Activated T-helper 17 cell treated with anti-CD3 and anti-CD28 coated beads, Interleukin-2, amount 50 U/mL, for 72 hours (primary cell): ENCODE measurements at regions not wholly inside any gene's neighbourhood (a gene's known extent, or its start where the extent isn't known, plus 50 kb on each side); places are given as distances from the start of the nearest gene placed in this dataset.

Experiments used
- ATAC-seq: fragments of 150-1000 bp; cut with Tn5 transposase; replicated peaks from 2 replicates; pipeline ENCODE4 v1.10.0; 2021; ENCODE audit warnings: mild to moderate bottlenecking, moderate library complexity
- H3K27ac Mint-ChIP-seq: one replicate; pipeline ENCODE4 v1.8.0; 2022; ENCODE audit warnings: mixed read lengths
- H3K27me3 Mint-ChIP-seq: one replicate; pipeline ENCODE4 v1.8.0; 2022; ENCODE audit warnings: mixed read lengths
- H3K36me3 Mint-ChIP-seq: one replicate; pipeline ENCODE4 v1.8.0; 2022; ENCODE audit warnings: low read depth, mild to moderate bottlenecking, mixed read lengths
- H3K4me1 Mint-ChIP-seq: one replicate; pipeline ENCODE4 v1.8.0; 2022; ENCODE audit warnings: mixed read lengths
- H3K4me3 Mint-ChIP-seq: one replicate; pipeline ENCODE4 v1.8.0; 2022; ENCODE audit warnings: mild to moderate bottlenecking, mixed read lengths
- H3K9me3 Mint-ChIP-seq: one replicate; pipeline ENCODE4 v1.8.0; 2022; ENCODE audit warnings: mixed read lengths

GRCh38 chr14:43249591-43249990, 1257.5 kb downstream of the FSCB start:
- ATAC-seq = no peak
- H3K4me3 Mint-ChIP-seq = no peak overlapping the region
- H3K27me3 Mint-ChIP-seq = no peaks in the 10 kb centered on the region
- H3K4me1 Mint-ChIP-seq = no peaks in the 10 kb centered on the region
- H3K27ac Mint-ChIP-seq = no peak overlapping the region
- H3K36me3 Mint-ChIP-seq = no peaks in the 10 kb centered on the region
- H3K9me3 Mint-ChIP-seq = peaks cover 12% of the 10 kb centered on the region

- no peak overlapping the region for H3K27ac Mint-ChIP-seq
- no peaks in the 10 kb centered on the region for H3K4me1 Mint-ChIP-seq
- H3K9me3 Mint-ChIP-seq = peaks cover 10% of the 10 kb centered on the region
- ATAC-seq = no peak
- no peak overlapping the region for H3K4me3 Mint-ChIP-seq
- H3K36me3 Mint-ChIP-seq = no peaks in the 10 kb centered on the region
- no peaks in the 10 kb centered on the region for H3K27me3 Mint-ChIP-seq
These were observed 1258.0 kb downstream of the FSCB start for GRCh38 chr14:43249116-43249515.

- Mint-ChIP-seq H3K36me3 (no peaks in the 10 kb centered on the region), H3K27ac (no peak overlapping the region)
These were observed 1259.2 kb downstream of the FSCB start for GRCh38 chr14:43247877-43248276.

GRCh38 chr14:43244142-43244625, 1262.9 kb downstream of the FSCB start:
- Mint-ChIP-seq H3K27ac (no peak overlapping the region), H3K36me3 (no peaks in the 10 kb centered on the region), H3K9me3 (peaks cover 10% of the 10 kb centered on the region), H3K4me1 (no peaks in the 10 kb centered on the region), H3K4me3 (no peak overlapping the region), H3K27me3 (no peaks in the 10 kb centered on the region)
- ATAC-seq = no peak

More at GRCh38 chr14:43247877-43248276, 1259.2 kb downstream of the FSCB start:
- Mint-ChIP-seq H3K27me3 (no peaks in the 10 kb centered on the region), H3K4me3 (no peak overlapping the region), H3K9me3 (peaks cover 10% of the 10 kb centered on the region), H3K4me1 (no peaks in the 10 kb centered on the region)
- ATAC-seq = no peak

GRCh38 chr14:43243168-43243567, 1263.9 kb downstream of the FSCB start:
- Mint-ChIP-seq H3K4me1 (no peaks in the 10 kb centered on the region), H3K4me3 (no peak overlapping the region), H3K27me3 (no peaks in the 10 kb centered on the region), H3K9me3 (peaks cover 6% of the 10 kb centered on the region), H3K27ac (no peak overlapping the region), H3K36me3 (no peaks in the 10 kb centered on the region)
- no peak for ATAC-seq

- Mint-ChIP-seq H3K9me3 (peaks cover 5% of the 10 kb centered on the region), H3K4me3 (no peak overlapping the region), H3K27me3 (no peaks in the 10 kb centered on the region), H3K36me3 (no peaks in the 10 kb centered on the region), H3K27ac (no peak overlapping the region), H3K4me1 (no peaks in the 10 kb centered on the region)
- ATAC-seq = no peak
These were observed 1274.8 kb downstream of the FSCB start for GRCh38 chr14:43232261-43232660.

GRCh38 chr14:43215524-43215923, 1291.6 kb downstream of the FSCB start:
- H3K36me3 Mint-ChIP-seq = no peaks in the 10 kb centered on the region
- peaks cover 10% of the 10 kb centered on the region for H3K9me3 Mint-ChIP-seq
- no peak for ATAC-seq
- no peak overlapping the region for H3K4me3 Mint-ChIP-seq
- H3K27me3 Mint-ChIP-seq = no peaks in the 10 kb centered on the region
- no peaks in the 10 kb centered on the region for H3K4me1 Mint-ChIP-seq
- no peak overlapping the region for H3K27ac Mint-ChIP-seq

GRCh38 chr14:43207189-43207588, 1299.9 kb downstream of the FSCB start:
- H3K27ac Mint-ChIP-seq = no peak overlapping the region
- no peak overlapping the region for H3K4me3 Mint-ChIP-seq
- H3K4me1 Mint-ChIP-seq = no peaks in the 10 kb centered on the region
- H3K9me3 Mint-ChIP-seq = peaks cover 7% of the 10 kb centered on the region
- no peaks in the 10 kb centered on the region for H3K27me3 Mint-ChIP-seq
- ATAC-seq = no peak
- H3K36me3 Mint-ChIP-seq = no peaks in the 10 kb centered on the region

GRCh38 chr14:43204816-43205215, 1302.3 kb downstream of the FSCB start:
- H3K36me3 Mint-ChIP-seq = no peaks in the 10 kb centered on the region
- H3K27me3 Mint-ChIP-seq = no peaks in the 10 kb centered on the region
- no peak for ATAC-seq
- peaks cover 7% of the 10 kb centered on the region for H3K9me3 Mint-ChIP-seq
- H3K27ac Mint-ChIP-seq = no peak overlapping the region
- H3K4me3 Mint-ChIP-seq = no peak overlapping the region
- H3K4me1 Mint-ChIP-seq = no peaks in the 10 kb centered on the region

GRCh38 chr14:43200519-43200918, 1306.6 kb downstream of the FSCB start:
- H3K4me1 Mint-ChIP-seq = no peaks in the 10 kb centered on the region
- H3K36me3 Mint-ChIP-seq = no peaks in the 10 kb centered on the region
- ATAC-seq = no peak
- no peak overlapping the region for H3K27ac Mint-ChIP-seq
- peaks cover 3% of the 10 kb centered on the region for H3K9me3 Mint-ChIP-seq
- H3K4me3 Mint-ChIP-seq = no peak overlapping the region
- H3K27me3 Mint-ChIP-seq = no peaks in the 10 kb centered on the region

- Mint-ChIP-seq H3K27me3 (no peaks in the 10 kb centered on the region), H3K4me3 (no peak overlapping the region), H3K27ac (no peak overlapping the region), H3K9me3 (peaks cover 7% of the 10 kb centered on the region), H3K36me3 (no peaks in the 10 kb centered on the region), H3K4me1 (no peaks in the 10 kb centered on the region)
- ATAC-seq = no peak
These were observed 1308.6 kb downstream of the FSCB start for GRCh38 chr14:43198465-43198864.

GRCh38 chr14:43184540-43184939, 1322.5 kb downstream of the FSCB start:
- no peak overlapping the region for H3K27ac Mint-ChIP-seq
- no peaks in the 10 kb centered on the region for H3K4me1 Mint-ChIP-seq
- peaks cover 14% of the 10 kb centered on the region for H3K9me3 Mint-ChIP-seq
- H3K4me3 Mint-ChIP-seq = no peak overlapping the region
- ATAC-seq = no peak
- H3K27me3 Mint-ChIP-seq = no peaks in the 10 kb centered on the region
- H3K36me3 Mint-ChIP-seq = no peaks in the 10 kb centered on the region

- Mint-ChIP-seq H3K27ac (no peak overlapping the region), H3K36me3 (no peaks in the 10 kb centered on the region), H3K4me1 (no peaks in the 10 kb centered on the region), H3K27me3 (no peaks in the 10 kb centered on the region), H3K4me3 (no peak overlapping the region), H3K9me3 (peaks cover 11% of the 10 kb centered on the region)
- no peak for ATAC-seq
These were observed 1323.2 kb downstream of the FSCB start for GRCh38 chr14:43183916-43184315.

GRCh38 chr14:43175896-43176295, 1331.2 kb downstream of the FSCB start:
- Mint-ChIP-seq H3K9me3 (peaks cover 3% of the 10 kb centered on the region), H3K27me3 (no peaks in the 10 kb centered on the region), H3K4me1 (no peaks in the 10 kb centered on the region), H3K36me3 (no peaks in the 10 kb centered on the region), H3K27ac (no peak overlapping the region), H3K4me3 (no peak overlapping the region)
- no peak for ATAC-seq

GRCh38 chr14:43172899-43173548, 1334.1 kb downstream of the FSCB start:
- Mint-ChIP-seq H3K36me3 (no peaks in the 10 kb centered on the region), H3K4me1 (no peaks in the 10 kb centered on the region), H3K4me3 (no peak overlapping the region), H3K27me3 (no peaks in the 10 kb centered on the region), H3K27ac (no peak overlapping the region), H3K9me3 (peaks cover 3% of the 10 kb centered on the region)
- ATAC-seq = no peak

GRCh38 chr14:43169722-43170121, 1337.4 kb downstream of the FSCB start:
- H3K9me3 Mint-ChIP-seq = peaks cover 6% of the 10 kb centered on the region
- H3K27ac Mint-ChIP-seq = no peak overlapping the region
- H3K4me1 Mint-ChIP-seq = no peaks in the 10 kb centered on the region
- no peaks in the 10 kb centered on the region for H3K36me3 Mint-ChIP-seq
- no peaks in the 10 kb centered on the region for H3K27me3 Mint-ChIP-seq
- H3K4me3 Mint-ChIP-seq = no peak overlapping the region
- ATAC-seq = no peak
